SJSA1 (cell line): ENCODE measurements at regions not wholly inside any gene's neighbourhood (a gene's known extent, or its start where the extent isn't known, plus 50 kb on each side); places are given as distances from the start of the nearest gene placed in this dataset.

Experiments
- DNase-seq, 2 experiments: peaks; one replicate each; pipeline ENCODE4 v3.0.0-alpha.2; 2015 to 2020; ENCODE audit warnings: low spot score in 2 of 2, low read depth in 1 of 2
- H3K27ac ChIP-seq: fragments of 250-450 bp; sonication (Bioruptor Pico); 2 replicates; pipeline ENCODE4 v1.5.1; 2020; ENCODE audit warnings: mild to moderate bottlenecking, moderate library complexity
- H3K27me3 ChIP-seq: fragments of 250-450 bp; sonication (Bioruptor Pico); replicated peaks from 2 replicates; pipeline ENCODE4 v1.5.1; 2020; ENCODE audit warnings: mild to moderate bottlenecking, moderate library complexity
- H3K36me3 ChIP-seq: fragments of 250-450 bp; sonication (Bioruptor Pico); 2 replicates; pipeline ENCODE4 v1.5.1; 2020; ENCODE audit warnings: mild to moderate bottlenecking
- H3K4me1 ChIP-seq: fragments of 250-450 bp; sonication (Bioruptor Pico); replicated peaks from 2 replicates; pipeline ENCODE4 v1.6.1; 2021; ENCODE audit warnings: mild to moderate bottlenecking
- H3K4me3 ChIP-seq: fragments of 250-450 bp; sonication (Bioruptor Pico); 2 replicates; pipeline ENCODE4 v1.5.1; 2020; ENCODE audit warnings: mild to moderate bottlenecking
- H3K9me3 ChIP-seq: fragments of 250-450 bp; sonication (Bioruptor Pico); replicated peaks from 2 replicates; pipeline ENCODE4 v1.5.1; 2020; ENCODE audit warnings: mild to moderate bottlenecking

- Histone ChIP-seq H3K27ac (no peak overlapping the region), H3K4me3 (no peak overlapping the region), H3K27me3 (peaks cover 11% of the 10 kb centered on the region; the same call in 1 of the 2 replicates), H3K4me1 (no peaks in the 10 kb centered on the region), H3K9me3 (no peaks in the 10 kb centered on the region), H3K36me3 (no peaks in the 10 kb centered on the region)
- DNase-seq: no peak
Measured at GRCh38 chr5:136518174-136518573, 152.8 kb upstream of the TRPC7 start.

DNA sequence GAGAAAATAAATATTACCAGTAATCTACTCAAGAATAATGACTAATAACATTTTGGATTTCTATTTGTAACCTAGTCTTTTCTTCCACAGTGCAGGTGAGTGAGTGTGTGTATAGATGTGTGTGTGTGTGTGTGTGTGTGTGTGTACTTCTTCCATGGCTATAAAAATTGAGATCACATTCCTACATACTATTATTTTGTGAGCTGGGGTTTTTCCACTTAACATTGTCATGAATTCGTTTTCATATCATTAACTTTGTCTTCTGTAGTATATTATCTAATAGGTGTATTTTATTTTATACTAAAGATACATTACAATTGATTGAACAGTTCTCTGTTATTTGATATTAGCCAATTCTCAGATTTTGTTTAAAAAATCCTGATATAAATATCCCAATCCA is 152.4 kb upstream of the TRPC7 start:
- no peak for DNase-seq
- H3K27ac ChIP-seq: no peak overlapping the region

GRCh38 chr5:136516637-136517036 is 151.3 kb upstream of the TRPC7 start:
- Histone ChIP-seq H3K36me3 (no peaks in the 10 kb centered on the region), H3K9me3 (no peaks in the 10 kb centered on the region)
- DNase-seq: no peak

More for the DNA sequence above, 152.4 kb upstream of the TRPC7 start:
- H3K27me3 ChIP-seq: peaks cover 11% of the 10 kb centered on the region; the same call in 1 of the 2 replicates
- no peak overlapping the region for H3K4me3 ChIP-seq
- no peaks in the 10 kb centered on the region for H3K4me1 ChIP-seq
- H3K36me3 ChIP-seq: no peaks in the 10 kb centered on the region
- H3K9me3 ChIP-seq: no peaks in the 10 kb centered on the region

GRCh38 chr5:136513430-136513829 is 148.1 kb upstream of the TRPC7 start:
- DNase-seq: no peak
- Histone ChIP-seq H3K9me3 (no peaks in the 10 kb centered on the region), H3K27me3 (peaks cover 8% of the 10 kb centered on the region), H3K27ac (no peak overlapping the region), H3K4me3 (no peak overlapping the region), H3K4me1 (no peaks in the 10 kb centered on the region), H3K36me3 (no peaks in the 10 kb centered on the region)

More at GRCh38 chr5:136516637-136517036, 151.3 kb upstream of the TRPC7 start:
- Histone ChIP-seq H3K4me3 (no peak overlapping the region), H3K4me1 (no peaks in the 10 kb centered on the region), H3K27me3 (peaks cover 11% of the 10 kb centered on the region; the same call in 1 of the 2 replicates), H3K27ac (no peak overlapping the region)

GRCh38 chr5:136511046-136511445 is 145.7 kb upstream of the TRPC7 start:
- no peaks in the 10 kb centered on the region for H3K36me3 ChIP-seq
- no peak overlapping the region for H3K4me3 ChIP-seq
- no peaks in the 10 kb centered on the region for H3K9me3 ChIP-seq
- no peak for DNase-seq
- no peaks in the 10 kb centered on the region for H3K4me1 ChIP-seq
- H3K27me3 ChIP-seq: no peaks in the 10 kb centered on the region; the same call in 1 of the 2 replicates
- H3K27ac ChIP-seq: no peak overlapping the region

- no peaks in the 10 kb centered on the region for H3K36me3 ChIP-seq
Measured at GRCh38 chr5:136510481-136510880, 145.1 kb upstream of the TRPC7 start.

GRCh38 chr5:136506131-136506530 is 140.8 kb upstream of the TRPC7 start:
- no peak overlapping the region for H3K4me3 ChIP-seq
- no peaks in the 10 kb centered on the region for H3K9me3 ChIP-seq
- no peaks in the 10 kb centered on the region; the same call in 1 of the 2 replicates for H3K27me3 ChIP-seq
- H3K4me1 ChIP-seq: no peaks in the 10 kb centered on the region
- no peaks in the 10 kb centered on the region for H3K36me3 ChIP-seq
- H3K27ac ChIP-seq: no peak overlapping the region
- DNase-seq: no peak

More at GRCh38 chr5:136510481-136510880, 145.1 kb upstream of the TRPC7 start:
- DNase-seq: no peak
- Histone ChIP-seq H3K4me1 (no peaks in the 10 kb centered on the region), H3K9me3 (no peaks in the 10 kb centered on the region), H3K27me3 (no peaks in the 10 kb centered on the region; the same call in 1 of the 2 replicates), H3K27ac (no peak overlapping the region), H3K4me3 (no peak overlapping the region)

DNA sequence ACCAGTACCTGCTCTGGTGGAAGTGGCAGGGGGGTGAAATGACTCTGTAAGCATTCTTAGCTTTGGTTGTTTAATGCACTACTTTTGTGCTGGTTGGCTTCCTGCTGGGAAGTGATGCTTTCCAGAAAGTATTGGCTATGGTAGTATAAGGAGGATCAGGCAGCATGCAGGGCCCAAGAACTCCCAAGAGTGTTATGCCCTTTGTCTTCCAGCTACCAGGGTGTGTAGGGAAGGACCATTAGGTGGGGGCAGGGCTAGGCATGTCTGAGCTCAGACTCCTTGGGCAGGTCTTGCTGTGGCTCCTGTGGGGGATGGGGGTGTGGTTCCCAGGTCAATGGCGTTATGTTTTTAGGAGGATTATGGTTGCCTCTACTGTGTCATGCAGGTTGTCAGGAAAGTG is 135.8 kb upstream of the TRPC7 start:
- Histone ChIP-seq H3K27me3 (no peaks in the 10 kb centered on the region), H3K4me1 (no peaks in the 10 kb centered on the region), H3K9me3 (no peaks in the 10 kb centered on the region), H3K27ac (no peak overlapping the region), H3K4me3 (no peak overlapping the region), H3K36me3 (no peaks in the 10 kb centered on the region)
- DNase-seq: no peak

DNA sequence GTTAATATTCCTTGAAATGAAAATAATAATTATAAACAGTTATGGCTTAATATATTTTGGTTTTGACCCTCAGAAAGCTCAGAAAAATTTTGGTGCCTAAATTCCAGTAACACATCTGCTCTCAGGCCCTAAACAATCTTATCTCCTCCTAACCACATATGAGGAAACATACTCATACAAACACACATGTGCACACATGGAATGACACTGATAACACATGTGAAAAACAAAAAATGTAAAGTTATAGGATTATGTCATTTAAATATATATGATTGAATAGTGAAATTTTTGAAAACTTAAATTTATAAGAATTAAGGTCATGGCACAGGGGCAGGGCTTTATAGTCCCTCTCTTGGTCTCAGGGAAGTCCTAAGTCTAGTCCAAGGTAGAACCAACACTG is 127.2 kb upstream of the TRPC7 start:
- no peak overlapping the region for H3K4me3 ChIP-seq
- DNase-seq: no peak
- H3K4me1 ChIP-seq: no peaks in the 10 kb centered on the region
- H3K27me3 ChIP-seq: no peaks in the 10 kb centered on the region
- no peaks in the 10 kb centered on the region for H3K36me3 ChIP-seq
- H3K9me3 ChIP-seq: no peaks in the 10 kb centered on the region
- no peak overlapping the region for H3K27ac ChIP-seq

- Histone ChIP-seq H3K27ac (no peak overlapping the region), H3K36me3 (no peaks in the 10 kb centered on the region), H3K4me1 (no peaks in the 10 kb centered on the region), H3K4me3 (no peak overlapping the region), H3K27me3 (no peaks in the 10 kb centered on the region), H3K9me3 (no peaks in the 10 kb centered on the region)
- no peak for DNase-seq
Measured at GRCh38 chr5:136491806-136492205, 126.5 kb upstream of the TRPC7 start.

DNA sequence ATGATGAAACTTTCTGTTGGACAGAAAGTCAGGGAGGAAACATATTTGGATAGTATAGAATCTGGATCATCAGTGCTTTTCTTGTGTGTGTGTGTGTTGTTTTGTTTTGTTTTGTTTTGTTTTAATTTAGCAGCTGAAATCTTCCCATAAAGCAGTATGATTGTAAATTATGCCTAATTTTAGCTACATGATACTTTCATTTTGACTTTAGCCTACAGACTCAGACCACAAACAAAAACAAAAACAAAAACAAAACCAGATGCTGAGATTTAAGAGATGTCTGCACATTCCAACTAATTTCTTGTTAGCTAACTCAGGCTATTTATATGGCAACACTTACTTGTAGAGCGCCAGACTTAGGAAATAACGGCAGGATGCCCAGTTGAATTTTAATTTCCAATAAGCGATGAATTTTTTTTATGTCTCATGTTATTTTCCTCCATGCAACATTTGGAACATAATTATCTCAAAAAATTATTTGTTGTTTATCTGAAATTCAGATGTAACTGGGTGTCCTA is 119.5 kb upstream of the TRPC7 start:
- Histone ChIP-seq H3K27ac (no peak overlapping the region), H3K36me3 (no peaks in the 10 kb centered on the region), H3K4me1 (no peaks in the 10 kb centered on the region), H3K27me3 (no peaks in the 10 kb centered on the region; the same call in 1 of the 2 replicates), H3K9me3 (no peaks in the 10 kb centered on the region), H3K4me3 (no peak overlapping the region)
- DNase-seq: no peak

GRCh38 chr5:136482206-136482605 is 116.9 kb upstream of the TRPC7 start:
- Histone ChIP-seq H3K9me3 (no peaks in the 10 kb centered on the region), H3K4me1 (no peaks in the 10 kb centered on the region), H3K27ac (no peak overlapping the region), H3K4me3 (no peak overlapping the region), H3K36me3 (no peaks in the 10 kb centered on the region), H3K27me3 (no peaks in the 10 kb centered on the region; the same call in 1 of the 2 replicates)
- no peak for DNase-seq

GRCh38 chr5:136474466-136474865 is 109.1 kb upstream of the TRPC7 start:
- Histone ChIP-seq H3K9me3 (no peaks in the 10 kb centered on the region), H3K27me3 (no peaks in the 10 kb centered on the region), H3K36me3 (no peaks in the 10 kb centered on the region), H3K4me1 (no peaks in the 10 kb centered on the region), H3K4me3 (no peak overlapping the region), H3K27ac (no peak overlapping the region)
- DNase-seq: no peak

GRCh38 chr5:136467632-136468031 is 102.3 kb upstream of the TRPC7 start:
- Histone ChIP-seq H3K36me3 (no peaks in the 10 kb centered on the region), H3K9me3 (no peaks in the 10 kb centered on the region), H3K27me3 (peaks cover 4% of the 10 kb centered on the region; the same call in 1 of the 2 replicates), H3K4me1 (no peaks in the 10 kb centered on the region), H3K4me3 (no peak overlapping the region), H3K27ac (no peak overlapping the region)
- no peak for DNase-seq

DNA sequence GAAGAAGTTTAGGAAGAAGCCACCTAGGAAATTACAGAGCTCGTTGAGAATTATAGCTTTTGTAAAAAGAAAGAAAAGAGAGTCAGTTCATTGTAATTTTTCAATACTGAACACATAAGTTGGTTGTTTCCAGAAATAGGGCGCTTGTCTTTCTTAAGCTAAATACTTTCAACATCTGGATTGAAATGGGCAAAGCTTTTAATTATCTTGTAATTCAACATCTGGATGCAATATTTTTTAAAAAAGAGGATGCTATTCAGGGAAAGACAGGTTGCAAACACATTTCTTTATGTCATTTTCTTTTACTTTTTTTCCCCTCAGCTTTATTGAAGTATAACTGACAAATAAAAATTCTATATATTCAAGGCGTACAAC is 100.7 kb upstream of the TRPC7 start:
- Histone ChIP-seq H3K27me3 (peaks cover 4% of the 10 kb centered on the region; the same call in 1 of the 2 replicates), H3K4me1 (no peaks in the 10 kb centered on the region), H3K36me3 (no peaks in the 10 kb centered on the region), H3K9me3 (no peaks in the 10 kb centered on the region), H3K4me3 (no peak overlapping the region), H3K27ac (no peak overlapping the region)
- no peak for DNase-seq
